GM23338 (cell line): ENCODE measurements at regions not wholly inside any gene's neighbourhood (a gene's known extent, or its start where the extent isn't known, plus 50 kb on each side); places are given as distances from the start of the nearest gene placed in this dataset.

Source experiments
- ATAC-seq: fragments of 200-7000 bp; cut with Tn5 transposase; 3 replicates; pipeline ENCODE4 v1.9.1; 2020
- DNase-seq: peaks from one replicate; pipeline ENCODE4 v3.0.0-alpha.2; 2015; ENCODE audit warnings: low spot score
- H2AFZ ChIP-seq: fragments of 200-600 bp; sonication (generic); 2 replicates; pipeline ENCODE4 v1.8.0; 2016; ENCODE audit warnings: antibody characterized with exemption, mild to moderate bottlenecking, moderate library complexity
- H3F3A ChIP-seq: fragments of 200-600 bp; sonication (generic); replicated peaks from 2 replicates; pipeline ENCODE4 v1.8.0; 2017; ENCODE audit warnings: antibody characterized with exemption, mixed run types, low read depth
- H3K27ac ChIP-seq: fragments of 200-600 bp; sonication (generic); 2 replicates; pipeline ENCODE4 v1.6.1; 2016; ENCODE audit warnings: low read depth
- H3K27me3 ChIP-seq: fragments of 200-600 bp; sonication (generic); 2 replicates; pipeline ENCODE4 v1.8.0; 2016; ENCODE audit warnings: mild to moderate bottlenecking, mixed run types, moderate library complexity; ENCODE audit not compliant: insufficient read depth
- H3K36me3 ChIP-seq: fragments of 200-600 bp; sonication (generic); 2 replicates; pipeline ENCODE4 v1.8.0; 2016; ENCODE audit warnings: mild to moderate bottlenecking; ENCODE audit not compliant: insufficient read depth
- H3K4me1 ChIP-seq: fragments of 200-600 bp; sonication (generic); 2 replicates; pipeline ENCODE4 v1.8.0; 2016; ENCODE audit warnings: mild to moderate bottlenecking, moderate library complexity; ENCODE audit not compliant: insufficient read depth
- H3K4me2 ChIP-seq: fragments of 200-600 bp; sonication (generic); 2 replicates; pipeline ENCODE4 v1.7.1; 2017; ENCODE audit warnings: mixed run types
- H3K4me3 ChIP-seq: fragments of 200-600 bp; sonication (generic); 2 replicates; pipeline ENCODE4 v1.6.1; 2016; ENCODE audit warnings: mixed run types
- H3K79me2 ChIP-seq: fragments of 200-600 bp; sonication (generic); replicated peaks from 2 replicates; pipeline ENCODE4 v1.8.0; 2017; ENCODE audit warnings: mild to moderate bottlenecking; ENCODE audit not compliant: insufficient read depth
- H3K9me2 ChIP-seq: fragments of 200-600 bp; sonication (generic); 2 replicates; pipeline ENCODE4 v1.8.0; 2017; ENCODE audit not compliant: insufficient read depth
- H4K20me1 ChIP-seq: fragments of 200-600 bp; sonication (generic); replicated peaks from 2 replicates; pipeline ENCODE4 v1.8.0; 2017; ENCODE audit warnings: mild to moderate bottlenecking; ENCODE audit not compliant: insufficient read depth
- H3K27ac Mint-ChIP-seq: 2 replicates; pipeline ENCODE4 v1.8.0; 2020; ENCODE audit warnings: inconsistent platforms, mild to moderate bottlenecking, moderate library complexity, mixed read lengths
- H3K27me3 Mint-ChIP-seq: 3 replicates; pipeline ENCODE4 v1.8.0; 2022; ENCODE audit warnings: low read depth, mild to moderate bottlenecking, moderate library complexity, mixed read lengths, inconsistent platforms; ENCODE audit not compliant: insufficient read depth, poor library complexity
- H3K36me3 Mint-ChIP-seq: 3 replicates; pipeline ENCODE4 v1.8.0; 2021; ENCODE audit warnings: low read depth, mild to moderate bottlenecking, inconsistent platforms, moderate library complexity, mixed read lengths
- H3K4me1 Mint-ChIP-seq: 3 replicates; pipeline ENCODE4 v1.8.0; 2020; ENCODE audit warnings: mild to moderate bottlenecking, inconsistent platforms, mixed read lengths
- H3K4me3 Mint-ChIP-seq: 3 replicates; pipeline ENCODE4 v1.8.0; 2021; ENCODE audit warnings: moderate library complexity, mild to moderate bottlenecking, inconsistent platforms, mixed read lengths
- H3K9me3 Mint-ChIP-seq: 3 replicates; pipeline ENCODE4 v1.8.0; 2020; ENCODE audit warnings: moderate library complexity, mild to moderate bottlenecking, inconsistent platforms, mixed read lengths
- CREB1 ChIP-seq: fragments of 250-450 bp; sonication (Bioruptor Pico); IDR thresholded peaks from 2 replicates; pipeline ENCODE4 v1.5.0; 2020; ENCODE audit warnings: low read depth, mild to moderate bottlenecking, moderate library complexity
- CTCF ChIP-seq, 2 experiments: fragments of 200-600 bp in 1 of 2; sonication (generic) in 1 of 2; conservative IDR thresholded peaks; 2 replicates each; pipeline versions ENCODE4 v1.5.1 to v1.6.1; 2016 to 2017; ENCODE audit warnings: antibody characterized with exemption in 2 of 2, low read depth in 2 of 2, mild to moderate bottlenecking in 2 of 2, moderate library complexity in 1 of 2
- ETS1 ChIP-seq: IDR thresholded peaks from 2 replicates; pipeline ENCODE4 v1.6.1; 2016; ENCODE audit warnings: antibody characterized with exemption
- EZH2 ChIP-seq: fragments of 200-600 bp; sonication (generic); IDR thresholded peaks from one replicate; pipeline ENCODE4 v1.8.0; 2017; ENCODE audit warnings: antibody characterized with exemption, mild to moderate bottlenecking, low read depth; ENCODE audit not compliant: unreplicated experiment
- EZH2phosphoT487 ChIP-seq: fragments of 200-600 bp; sonication (generic); IDR thresholded peaks from one replicate; pipeline ENCODE4 v1.8.1; 2018; ENCODE audit warnings: antibody characterized with exemption; ENCODE audit not compliant: unreplicated experiment
- JUNB ChIP-seq: IDR thresholded peaks from one replicate; pipeline ENCODE4 v1.6.1; 2016; ENCODE audit warnings: antibody characterized with exemption; ENCODE audit not compliant: unreplicated experiment
- POLR2AphosphoS5 ChIP-seq: IDR thresholded peaks from 2 replicates; pipeline ENCODE4 v1.6.1; 2016; ENCODE audit warnings: antibody characterized with exemption, low read depth
- STAT1 ChIP-seq: IDR thresholded peaks from one replicate; pipeline ENCODE4 v1.6.1; 2016; ENCODE audit warnings: antibody characterized with exemption; ENCODE audit not compliant: unreplicated experiment
- ZNF114 ChIP-seq: fragments of 250-450 bp; sonication (Bioruptor Pico); IDR thresholded peaks from 2 replicates; pipeline ENCODE4 v1.5.0; 2020; ENCODE audit warnings: mild to moderate bottlenecking, moderate library complexity
- ZNF331 ChIP-seq: fragments of 250-450 bp; sonication (Bioruptor Pico); IDR thresholded peaks from 2 replicates; pipeline ENCODE4 v1.5.0; 2020; ENCODE audit warnings: low read depth, mild to moderate bottlenecking, moderate library complexity
- ZNF462 ChIP-seq: fragments of 250-450 bp; sonication (Bioruptor Pico); IDR thresholded peaks from 2 replicates; pipeline ENCODE4 v1.5.0; 2020; ENCODE audit warnings: mild to moderate bottlenecking, moderate library complexity

- TF ChIP-seq ZNF462 (CRISPR knock-in tag) (no peak), EZH2phosphoT487 (no peak), JUNB (no peak), ETS1 (no peak), ZNF331 (CRISPR knock-in tag) (no peak)
Measured at GRCh38 chr18:42392416-42392815, 437.4 kb downstream of the PIK3C3 start (continued).

- H3K9me3 Mint-ChIP-seq: peaks cover 2% of the 10 kb centered on the region; the same call in 2 of the 3 replicates
- Histone ChIP-seq H3K79me2 (no peaks in the 10 kb centered on the region), H3K9me2 (no peaks in the 10 kb centered on the region), H3K4me2 (no peak overlapping the region), H3F3A (no peaks in the 10 kb centered on the region), H3K27me3 (no peaks in the 10 kb centered on the region), H2AFZ (no peak overlapping the region), H3K36me3 (no peaks in the 10 kb centered on the region), H3K4me3 (no peak overlapping the region), H4K20me1 (no peaks in the 10 kb centered on the region), H3K4me1 (no peaks in the 10 kb centered on the region), H3K27ac (no peak overlapping the region)
- no peak overlapping the region for H3K4me3 Mint-ChIP-seq
- no peaks in the 10 kb centered on the region for H3K4me1 Mint-ChIP-seq
- no peak for ATAC-seq
- no peaks in the 10 kb centered on the region for H3K36me3 Mint-ChIP-seq
- H3K27me3 Mint-ChIP-seq: no peaks in the 10 kb centered on the region
- no peak overlapping the region for H3K27ac Mint-ChIP-seq
- no peak for DNase-seq
- TF ChIP-seq ETS1: no peak
- no peak for TF ChIP-seq CREB1 (CRISPR knock-in tag)
- TF ChIP-seq STAT1: no peak
- no peak for TF ChIP-seq ZNF114
- TF ChIP-seq JUNB: no peak
- TF ChIP-seq CTCF (conservative IDR thresholded peaks at IDR 0.05; ENCODE audit: low read depth in 2 of 2): no peak
- no peak for TF ChIP-seq EZH2phosphoT487
- no peak for TF ChIP-seq POLR2AphosphoS5
- no peak for TF ChIP-seq EZH2
Measured at GRCh38 chr18:42392926-42393325, 437.9 kb downstream of the PIK3C3 start.
